ENCODE measurements at regions not wholly inside any gene's neighbourhood (a gene's known extent, or its start where the extent isn't known, plus 50 kb on each side); places are given as distances from the start of the nearest gene placed in this dataset.

DNA sequence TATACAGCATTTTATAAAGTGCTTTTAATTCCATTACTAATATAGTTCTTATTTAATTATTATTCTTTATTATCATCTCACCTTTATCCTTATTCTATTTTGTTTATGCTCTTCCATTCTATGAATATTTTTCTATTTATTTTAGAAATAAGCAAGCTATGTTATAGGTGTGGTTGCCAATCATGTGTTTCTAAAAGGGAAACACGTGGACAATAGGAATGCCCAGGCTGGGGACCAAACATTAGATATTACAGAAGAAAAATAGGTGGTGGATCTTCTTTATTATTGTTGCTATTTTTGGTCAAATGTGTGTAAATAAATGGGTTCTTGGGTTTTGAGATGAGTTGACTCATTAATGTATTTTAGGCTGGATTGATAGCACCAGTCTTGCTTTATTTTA lies 438.3 kb downstream of the RAB38 start:
- H3K9ac ChIP-seq (ENCODE audit: extremely low read depth, insufficient read length, low read length) = no peak overlapping the region
- no peak overlapping the region for H2BK20ac ChIP-seq (ENCODE audit: low read depth, low read length, poor library complexity, severe bottlenecking)
- H3K18ac ChIP-seq (ENCODE audit: insufficient read length, low read depth, low read length) = no peak overlapping the region
- H3K4me3 Mint-ChIP-seq = no peak overlapping the region
- H2BK120ac ChIP-seq (ENCODE audit: low read depth, low read length, poor library complexity, severe bottlenecking) = no peak overlapping the region
- H4K8ac ChIP-seq (replicated peaks; ENCODE audit: insufficient read length, low read depth, low read length) = no peak overlapping the region
- no peaks in the 10 kb centered on the region for H3K36me3 Mint-ChIP-seq (ENCODE audit: insufficient read depth in 1 of 3, low read depth in 3 of 3)
- no peak overlapping the region for H3K4ac ChIP-seq (ENCODE audit: low read depth, low read length)
- H2AK5ac ChIP-seq (ENCODE audit: insufficient read length, low read length) = no peak overlapping the region
- no peaks in the 10 kb centered on the region for H3K27me3 ChIP-seq (ENCODE audit: insufficient read depth, low read length)
- no peak overlapping the region for H3K14ac ChIP-seq (ENCODE audit: insufficient read depth, low read length)
- no peak overlapping the region for H3K27ac Mint-ChIP-seq
- no peaks in the 10 kb centered on the region for H3K4me1 ChIP-seq (ENCODE audit: insufficient read depth, low read length)
- H3K4me1 Mint-ChIP-seq = no peaks in the 10 kb centered on the region
- H3T11ph ChIP-seq (ENCODE audit: low read length) = no peak overlapping the region
- TF ChIP-seq, protein P1, sequence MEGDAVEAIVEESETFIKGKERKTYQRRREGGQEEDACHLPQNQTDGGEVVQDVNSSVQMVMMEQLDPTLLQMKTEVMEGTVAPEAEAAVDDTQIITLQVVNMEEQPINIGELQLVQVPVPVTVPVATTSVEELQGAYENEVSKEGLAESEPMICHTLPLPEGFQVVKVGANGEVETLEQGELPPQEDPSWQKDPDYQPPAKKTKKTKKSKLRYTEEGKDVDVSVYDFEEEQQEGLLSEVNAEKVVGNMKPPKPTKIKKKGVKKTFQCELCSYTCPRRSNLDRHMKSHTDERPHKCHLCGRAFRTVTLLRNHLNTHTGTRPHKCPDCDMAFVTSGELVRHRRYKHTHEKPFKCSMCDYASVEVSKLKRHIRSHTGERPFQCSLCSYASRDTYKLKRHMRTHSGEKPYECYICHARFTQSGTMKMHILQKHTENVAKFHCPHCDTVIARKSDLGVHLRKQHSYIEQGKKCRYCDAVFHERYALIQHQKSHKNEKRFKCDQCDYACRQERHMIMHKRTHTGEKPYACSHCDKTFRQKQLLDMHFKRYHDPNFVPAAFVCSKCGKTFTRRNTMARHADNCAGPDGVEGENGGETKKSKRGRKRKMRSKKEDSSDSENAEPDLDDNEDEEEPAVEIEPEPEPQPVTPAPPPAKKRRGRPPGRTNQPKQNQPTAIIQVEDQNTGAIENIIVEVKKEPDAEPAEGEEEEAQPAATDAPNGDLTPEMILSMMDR (conservative IDR thresholded peaks at IDR 0.05) = no peak
- H3K23ac ChIP-seq (ENCODE audit: insufficient read length, low read depth, low read length) = no peak overlapping the region
- H3K79me2 ChIP-seq (ENCODE audit: insufficient read depth, low read length) = no peaks in the 10 kb centered on the region
- no peaks in the 10 kb centered on the region for H3K9me3 Mint-ChIP-seq
- no peak overlapping the region for H4K5ac ChIP-seq (ENCODE audit: insufficient read length, low read depth, low read length)
- DNase-seq = no peak
- H3K56ac ChIP-seq (ENCODE audit: insufficient read length, low read depth, low read length) = no peak overlapping the region
- H3K79me1 ChIP-seq (ENCODE audit: insufficient read depth, low read depth, low read length, poor library complexity, severe bottlenecking) = no peaks in the 10 kb centered on the region
- H4K91ac ChIP-seq (ENCODE audit: insufficient read length, low read depth, low read length) = no peak overlapping the region
- H3K23me2 ChIP-seq (ENCODE audit: insufficient read length, low read depth, low read length, poor library complexity, severe bottlenecking) = no peaks in the 10 kb centered on the region
- no peaks in the 10 kb centered on the region for H3K27me3 Mint-ChIP-seq (ENCODE audit: low read depth)
- no peaks in the 10 kb centered on the region for H4K20me1 ChIP-seq (ENCODE audit: control insufficient read depth, insufficient read depth, insufficient read length)
- H3K27ac ChIP-seq (ENCODE audit: insufficient read length, low read depth, low read length) = no peak overlapping the region
- H2BK12ac ChIP-seq (ENCODE audit: insufficient read length, low read depth, low read length) = no peak overlapping the region
- H2BK5ac ChIP-seq (ENCODE audit: insufficient read length, low read length) = no peak overlapping the region
- H2AFZ ChIP-seq (ENCODE audit: low read length) = no peak overlapping the region
- H3K9me3 ChIP-seq (ENCODE audit: control insufficient read depth, low read depth, low read length) = no peaks in the 10 kb centered on the region
- no CpG with 5 or more reads among the region's 1 CpG for WGBS (ENCODE audit: extremely low coverage, insufficient read length, low lambda C conversion rate)
- H3K4me2 ChIP-seq (ENCODE audit: insufficient read depth, insufficient read length, low read length) = no peak overlapping the region
- no peak overlapping the region for H2BK15ac ChIP-seq (ENCODE audit: low read depth, low read length)

Measured in H9 (cell line).